K562 (cell line): ENCODE measurements at regions not wholly inside any gene's neighbourhood (a gene's known extent, or its start where the extent isn't known, plus 50 kb on each side); places are given as distances from the start of the nearest gene placed in this dataset.

Experiments used
- ATAC-seq: fragments of 200-7000 bp; cut with Tn5 transposase; 3 replicates; pipeline ENCODE4 v1.9.1; 2020; ENCODE audit warnings: moderate library complexity
- BruUV-seq: library from RNA; stranded (reverse); fragments of 400-500 nt; replicated peaks from 2 replicates; lab custom pipeline; 2021; lab: Mats Ljungman, UMichigan
- CTCF ChIA-PET: fragments of 300-600 bp; formaldehyde crosslinking; extraction: SDS; loops from one replicate; lab custom pipeline; 2021; ENCODE audit warnings: low intra/inter-chr PET ratio; lab: Yijun Ruan, JAX
- POLR2A ChIA-PET: fragments of 300-600, 350-650 bp; sonication (Branson Sonifier 250); formaldehyde crosslinking; extraction: SDS; loops from one replicate; lab custom pipeline; 2021; ENCODE audit warnings: antibody characterized with exemption, inconsistent platforms; lab: Yijun Ruan, JAX
- DNase-seq, 4 experiments: peaks; one replicate each; pipeline versions ENCODE4 v3.0.0 to v3.0.0-alpha.2; 2011 to 2018; ENCODE audit warnings: low spot score in 3 of 4, mixed read lengths in 3 of 4; ENCODE audit errors: extremely low read depth in 1 of 4
- FAIRE-seq: peaks from 2 replicates; lab custom pipeline; 2011; peaks lifted over from hg19 to GRCh38; lab: Jason Lieb, UNC
- H2AFZ ChIP-seq: 2 replicates; pipeline ENCODE4 v1.6.0; 2011; ENCODE audit warnings: low read depth, low read length, control low read depth, inconsistent platforms
- H3K27ac ChIP-seq: fragments of 200-600 bp; 3 replicates; pipeline ENCODE4 v1.8.0; 2011; ENCODE audit warnings: low read depth, mild to moderate bottlenecking, control low read depth, inconsistent platforms, low read length, moderate library complexity, mixed read lengths; ENCODE audit errors: extremely low read depth
- H3K27me3 ChIP-seq, 2 experiments: fragments of 300-600 bp in 1 of 2; 2 replicates in 1 of 2; 3 replicates in 1 of 2; pipeline versions ENCODE4 v1.6.0 to v1.8.0; 2011; ENCODE audit warnings: inconsistent platforms in 2 of 2, low read length in 2 of 2, mild to moderate bottlenecking in 1 of 2, mixed read lengths in 1 of 2, moderate library complexity in 1 of 2; ENCODE audit not compliant: control insufficient read depth in 2 of 2, insufficient read depth in 2 of 2
- H3K36me3 ChIP-seq: fragments of 300-600 bp; 3 replicates; pipeline ENCODE4 v1.8.0; 2011; ENCODE audit warnings: mild to moderate bottlenecking, low read length, inconsistent platforms; ENCODE audit not compliant: control insufficient read depth, insufficient read depth
- H3K4me1 ChIP-seq, 2 experiments: fragments of 200-600 bp in 1 of 2; replicated peaks in 1 of 2; 2 replicates in 1 of 2; 3 replicates in 1 of 2; pipeline versions ENCODE4 v1.5.1 to v1.8.0; 2011; ENCODE audit warnings: inconsistent platforms in 2 of 2, low read length in 2 of 2, mild to moderate bottlenecking in 1 of 2, mixed read lengths in 1 of 2, moderate library complexity in 1 of 2; ENCODE audit not compliant: control insufficient read depth in 2 of 2, insufficient read depth in 2 of 2
- H3K4me2 ChIP-seq: 2 replicates; pipeline ENCODE4 v1.6.1; 2011; ENCODE audit warnings: low read length, control low read depth, inconsistent platforms, mixed read lengths; ENCODE audit not compliant: insufficient read depth
- H3K4me3 ChIP-seq: fragments of 200-600 bp; sonication (generic), shearing (Covaris generic); 2 replicates; pipeline ENCODE4 v1.5.1; 2016; ENCODE audit warnings: control low read depth, inconsistent platforms
- H3K79me2 ChIP-seq: fragments of 200-600 bp; 3 replicates; pipeline ENCODE4 v1.8.0; 2011; ENCODE audit warnings: low read length, inconsistent platforms; ENCODE audit not compliant: control insufficient read depth, insufficient read depth
- H3K9ac ChIP-seq, 2 experiments: 2 replicates each; pipeline versions ENCODE4 v1.6.0 to v1.6.1; 2011; ENCODE audit warnings: low read depth in 2 of 2, low read length in 2 of 2, control low read depth in 1 of 2, inconsistent platforms in 1 of 2, mild to moderate bottlenecking in 1 of 2, mixed read lengths in 1 of 2; ENCODE audit not compliant: insufficient read depth in 1 of 2
- H3K9me1 ChIP-seq: one replicate; pipeline ENCODE4 v1.6.0; 2011; ENCODE audit warnings: inconsistent platforms, mild to moderate bottlenecking, low read length, moderate library complexity; ENCODE audit not compliant: control insufficient read depth, insufficient read depth
- H3K9me3 ChIP-seq: replicated peaks from 2 replicates; pipeline ENCODE4 v1.5.1; 2011; ENCODE audit warnings: low read depth, low read length, inconsistent platforms; ENCODE audit not compliant: control insufficient read depth, insufficient read depth
- H4K20me1 ChIP-seq: replicated peaks from 2 replicates; pipeline ENCODE4 v1.6.1; 2011; ENCODE audit warnings: low read length, inconsistent platforms, mixed read lengths; ENCODE audit not compliant: control insufficient read depth, insufficient read depth
- BRF2 ChIP-seq: IDR thresholded peaks from 3 replicates; pipeline ENCODE4 v1.6.1; 2011; ENCODE audit warnings: borderline replicate concordance, mild to moderate bottlenecking; ENCODE audit not compliant: insufficient read length, insufficient read depth
- CCNT2 ChIP-seq: IDR thresholded peaks from 2 replicates; pipeline ENCODE4 v1.6.1; 2011; ENCODE audit warnings: borderline replicate concordance, low read depth, mild to moderate bottlenecking, moderate library complexity, mixed read lengths, low read length; ENCODE audit not compliant: insufficient read length; ENCODE audit errors: extremely low read depth
- DDX20 ChIP-seq: fragments of 450-650 bp; IDR thresholded peaks from 2 replicates; pipeline ENCODE4 v1.6.1; 2016; ENCODE audit warnings: missing genetic modification characterization, low read depth, mild to moderate bottlenecking, missing compliant biosample characterization, moderate library complexity
- IRF2 ChIP-seq: sonication (generic); formaldehyde crosslinking; IDR thresholded peaks from 2 replicates; pipeline ENCODE4 v1.8.1; 2022; ENCODE audit warnings: mild to moderate bottlenecking, missing genetic modification reagents
- POLR2AphosphoS2 ChIP-seq: IDR thresholded peaks from 2 replicates; pipeline ENCODE4 v1.6.1; 2012; ENCODE audit warnings: low read length, improper control_type of control experiment
- STAT5B ChIP-seq: fragments of 250-450 bp; sonication (Bioruptor Pico); IDR thresholded peaks from 2 replicates; pipeline ENCODE4 v1.8.0; 2021; ENCODE audit warnings: mild to moderate bottlenecking, inconsistent platforms
- TEAD1 ChIP-seq, 2 experiments: fragments of 450-650 bp in 1 of 2; sonication (generic) in 1 of 2; formaldehyde crosslinking; IDR thresholded peaks; 2 replicates each; pipeline versions ENCODE4 v1.4.0 to v1.8.0; 2020 to 2022; ENCODE audit warnings: mild to moderate bottlenecking in 2 of 2, missing genetic modification reagents in 1 of 2
- ZNF583 ChIP-seq: fragments of 250-450 bp; sonication (Bioruptor Pico); IDR thresholded peaks from 2 replicates; pipeline ENCODE4 v1.4.0; 2020
- ZNF696 ChIP-seq: fragments of 250-450 bp; sonication (Bioruptor Pico); conservative IDR thresholded peaks from 2 replicates; pipeline ENCODE4 v1.4.0; 2020; ENCODE audit warnings: mild to moderate bottlenecking, moderate library complexity
- whole genome bisulfite sequencing: fragments of 100-300 bp; shearing (Covaris generic); methylation state at CpG from one replicate; pipeline ENCODE4 v1.1.6; 2016; ENCODE audit warnings: low coverage, mixed read lengths; ENCODE audit not compliant: insufficient coverage; ENCODE audit errors: missing lambda C conversion rate; 5-methylcytosine and 5-hydroxymethylcytosine counted together
- in situ Hi-C: fragments of 300-500 bp; cut with MboI; formaldehyde crosslinking; loops from 4 replicates; pipeline ENCODE4 v1.15.0; 2018; ENCODE audit warnings: inconsistent platforms, mixed read lengths
- intact Hi-C: fragments of 100-400 bp; cut with micrococcal nuclease; formaldehyde crosslinking; loops from 2 replicates; pipeline ENCODE4 v1.14.2; 2022
- TF ChIP-seq, protein P1 (sequence below): fragments of 450-650 bp; formaldehyde crosslinking; IDR thresholded peaks from 2 replicates; pipeline ENCODE4 v1.4.0; 2020; ENCODE audit warnings: mild to moderate bottlenecking, mixed read lengths

DNA sequence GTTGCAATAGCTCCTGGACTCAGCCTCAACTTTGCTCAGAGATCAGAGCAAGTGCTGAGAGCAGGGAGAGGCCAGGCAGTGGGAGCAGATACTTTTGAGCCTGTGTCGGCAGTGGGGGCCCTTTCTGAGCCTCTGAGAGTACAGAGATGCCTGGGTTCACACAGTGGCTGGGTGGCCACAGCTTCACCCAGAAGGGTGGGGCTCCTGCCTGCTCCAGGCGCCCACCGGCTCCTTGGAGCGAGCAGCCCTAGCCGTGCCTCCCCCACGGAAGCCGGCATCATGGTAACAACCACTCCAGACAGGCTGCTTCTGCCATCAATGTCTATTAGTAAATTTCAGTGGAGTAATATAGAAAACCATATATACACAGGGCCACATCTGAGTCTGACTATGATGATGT is 619.2 kb upstream of the SETBP1 start:
- Histone ChIP-seq H3K4me2 (no peak overlapping the region), H3K27ac (no peak overlapping the region), H3K27me3 (no peaks in the 10 kb centered on the region), H3K4me3 (no peak overlapping the region), H2AFZ (no peak overlapping the region), H4K20me1 (no peaks in the 10 kb centered on the region), H3K9me1 (no peaks in the 10 kb centered on the region), H3K4me1 (no peaks in the 10 kb centered on the region), H3K79me2 (no peaks in the 10 kb centered on the region), H3K9ac (no peak overlapping the region), H3K9me3 (no peaks in the 10 kb centered on the region), H3K36me3 (no peaks in the 10 kb centered on the region)
- FAIRE-seq, result no peak
- intact Hi-C loops, result no loop called here
- no peak for DNase-seq
- 0% methylated on average over 1 of the region's 7 CpGs for WGBS
- BruUV-seq, result no TSS peak
- TF ChIP-seq CCNT2 (no peak), BRF2 (no peak), ZNF696 (CRISPR knock-in tag) (no peak), IRF2 (CRISPR knock-in tag) (no peak), STAT5B (CRISPR knock-in tag) (no peak), DDX20 (tag) (no peak), ZNF583 (no peak), TEAD1 (CRISPR knock-in tag; IDR thresholded peaks at IDR 0.05) (no peak), POLR2AphosphoS2 (no peak)
- TF ChIP-seq, protein P1, sequence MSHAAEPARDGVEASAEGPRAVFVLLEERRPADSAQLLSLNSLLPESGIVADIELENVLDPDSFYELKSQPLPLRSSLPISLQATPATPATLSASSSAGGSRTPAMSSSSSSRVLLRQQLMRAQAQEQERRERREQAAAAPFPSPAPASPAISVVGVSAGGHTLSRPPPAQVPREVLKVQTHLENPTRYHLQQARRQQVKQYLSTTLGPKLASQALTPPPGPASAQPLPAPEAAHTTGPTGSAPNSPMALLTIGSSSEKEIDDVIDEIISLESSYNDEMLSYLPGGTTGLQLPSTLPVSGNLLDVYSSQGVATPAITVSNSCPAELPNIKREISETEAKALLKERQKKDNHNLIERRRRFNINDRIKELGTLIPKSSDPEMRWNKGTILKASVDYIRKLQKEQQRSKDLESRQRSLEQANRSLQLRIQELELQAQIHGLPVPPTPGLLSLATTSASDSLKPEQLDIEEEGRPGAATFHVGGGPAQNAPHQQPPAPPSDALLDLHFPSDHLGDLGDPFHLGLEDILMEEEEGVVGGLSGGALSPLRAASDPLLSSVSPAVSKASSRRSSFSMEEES (CRISPR knock-in tag), result no peak
- ChIA-PET CTCF (no interaction called here), POLR2A (no interaction called here)
- in situ Hi-C loops, result no loop called here
- no peak for ATAC-seq
